OCI-LY7 (cell line): ENCODE measurements at regions not wholly inside any gene's neighbourhood (a gene's known extent, or its start where the extent isn't known, plus 50 kb on each side); places are given as distances from the start of the nearest gene placed in this dataset.

Experiments
- BruUV-seq: library from RNA; stranded (reverse); fragments of 400-500 nt; replicated peaks from 2 replicates; lab custom pipeline; 2021; lab: Mats Ljungman, UMichigan
- CTCF ChIA-PET: fragments of 300-600 bp; sonication (Branson Sonifier 250); formaldehyde crosslinking; loops from one replicate; lab custom pipeline; 2022; ENCODE audit warnings: antibody characterized with exemption; ENCODE audit not compliant: unreplicated experiment; lab: Charles Lee
- POLR2A ChIA-PET: fragments of 300-600 bp; sonication (Branson Sonifier 250); formaldehyde crosslinking; loops from one replicate; lab custom pipeline; 2022; ENCODE audit warnings: antibody characterized with exemption; lab: Charles Lee
- DNase-seq: peaks from one replicate; pipeline ENCODE4 v3.0.0-alpha.2; 2015; ENCODE audit warnings: low spot score
- H2AFZ ChIP-seq: fragments of 200-600 bp; sonication (generic), shearing (Covaris generic); 2 replicates; pipeline ENCODE4 v1.6.1; 2014; ENCODE audit warnings: mild to moderate bottlenecking, antibody characterized with exemption, low read length, moderate library complexity
- H3K27ac ChIP-seq: fragments of 200-600 bp; sonication (generic); 2 replicates; pipeline ENCODE4 v1.5.1; 2014; ENCODE audit warnings: mixed run types, low read depth, mild to moderate bottlenecking, moderate library complexity, low read length, inconsistent platforms; ENCODE audit not compliant: poor library complexity, severe bottlenecking
- H3K36me3 ChIP-seq: fragments of 200-600 bp; sonication (generic); 2 replicates; pipeline ENCODE4 v1.6.1; 2014; ENCODE audit warnings: mild to moderate bottlenecking, antibody characterized with exemption, low read length, moderate library complexity, mixed read lengths; ENCODE audit not compliant: insufficient read depth
- H3K4me1 ChIP-seq: fragments of 200-600 bp; sonication (generic); 2 replicates; pipeline ENCODE4 v1.5.1; 2014; ENCODE audit warnings: mild to moderate bottlenecking, low read length; ENCODE audit not compliant: insufficient read depth, poor library complexity, severe bottlenecking
- H3K4me2 ChIP-seq: fragments of 200-600 bp; sonication (generic); 2 replicates; pipeline ENCODE4 v1.6.1; 2014; ENCODE audit warnings: mild to moderate bottlenecking, low read length
- H3K4me3 ChIP-seq: fragments of 200-600 bp; sonication (generic); 2 replicates; pipeline ENCODE4 v1.5.1; 2014; ENCODE audit warnings: mild to moderate bottlenecking, low read depth, low read length; ENCODE audit not compliant: poor library complexity, severe bottlenecking
- H3K79me2 ChIP-seq: fragments of 200-600 bp; sonication (generic); 2 replicates; pipeline ENCODE4 v1.6.1; 2016; ENCODE audit warnings: low read depth, mild to moderate bottlenecking, low read length, moderate library complexity, mixed read lengths; ENCODE audit not compliant: insufficient read depth
- H3K9me2 ChIP-seq: fragments of 200-600 bp; sonication (generic); 2 replicates; pipeline ENCODE4 v1.6.1; 2016; ENCODE audit warnings: mild to moderate bottlenecking, low read length, mixed read lengths; ENCODE audit not compliant: insufficient read depth
- H3K9me3 ChIP-seq: fragments of 200-600 bp; sonication (generic); 2 replicates; pipeline ENCODE4 v1.6.1; 2014; ENCODE audit warnings: mild to moderate bottlenecking, mixed run types, low read length, mixed read lengths
- H4K20me1 ChIP-seq: fragments of 200-600 bp; sonication (generic); 2 replicates; pipeline ENCODE4 v1.6.1; 2014; ENCODE audit warnings: mild to moderate bottlenecking, antibody characterized with exemption, low read length, moderate library complexity, mixed read lengths; ENCODE audit not compliant: insufficient read depth
- EZH2phosphoT487 ChIP-seq: fragments of 200-600 bp; sonication (generic); IDR thresholded peaks from 2 replicates; pipeline ENCODE4 v1.6.1; 2018; ENCODE audit warnings: low read depth, borderline replicate concordance, mild to moderate bottlenecking, mixed run types, antibody characterized with exemption, low read length, moderate library complexity, mixed read lengths
- intact Hi-C: fragments of 100-400 bp; cut with micrococcal nuclease; formaldehyde crosslinking; loops from one replicate; pipeline ENCODE4 v1.10.0; 2022; ENCODE audit not compliant: unreplicated experiment
- TF ChIP-seq, protein P1 (sequence below): fragments of 200-600 bp; sonication (generic); conservative IDR thresholded peaks from 2 replicates; pipeline ENCODE4 v1.5.1; 2014; ENCODE audit warnings: mild to moderate bottlenecking, antibody characterized with exemption, low read length, moderate library complexity, mixed read lengths

DNA sequence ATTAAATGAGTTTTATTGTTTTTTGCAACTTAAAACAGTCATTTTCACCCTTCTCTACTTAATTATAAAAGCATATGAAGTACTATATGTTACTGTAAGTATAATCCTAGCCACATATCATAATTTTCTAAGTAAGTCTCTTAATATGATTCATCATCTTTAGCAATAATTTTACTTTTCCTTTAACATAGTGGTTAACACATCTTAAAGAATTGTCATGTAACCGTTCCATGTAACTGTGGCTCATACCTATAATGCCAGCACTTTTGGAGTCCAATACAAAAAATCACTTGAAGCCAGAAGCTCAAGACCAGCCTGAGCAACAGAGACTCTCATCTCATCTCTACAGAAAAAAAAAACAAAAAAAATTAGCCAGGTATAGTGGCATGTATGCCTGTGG, 260.6 kb upstream of the DUSP10 start:
- no peak for DNase-seq
- ChIA-PET CTCF (no interaction called here), POLR2A (no interaction called here)
- no peak overlapping the region for H3K4me2 ChIP-seq
- H4K20me1 ChIP-seq = no peaks in the 10 kb centered on the region
- H3K4me1 ChIP-seq = no peaks in the 10 kb centered on the region
- H2AFZ ChIP-seq = no peak overlapping the region
- H3K36me3 ChIP-seq = no peaks in the 10 kb centered on the region
- no peaks in the 10 kb centered on the region for H3K79me2 ChIP-seq
- H3K9me2 ChIP-seq = no peaks in the 10 kb centered on the region
- no peak for TF ChIP-seq EZH2phosphoT487
- TF ChIP-seq, protein P1, sequence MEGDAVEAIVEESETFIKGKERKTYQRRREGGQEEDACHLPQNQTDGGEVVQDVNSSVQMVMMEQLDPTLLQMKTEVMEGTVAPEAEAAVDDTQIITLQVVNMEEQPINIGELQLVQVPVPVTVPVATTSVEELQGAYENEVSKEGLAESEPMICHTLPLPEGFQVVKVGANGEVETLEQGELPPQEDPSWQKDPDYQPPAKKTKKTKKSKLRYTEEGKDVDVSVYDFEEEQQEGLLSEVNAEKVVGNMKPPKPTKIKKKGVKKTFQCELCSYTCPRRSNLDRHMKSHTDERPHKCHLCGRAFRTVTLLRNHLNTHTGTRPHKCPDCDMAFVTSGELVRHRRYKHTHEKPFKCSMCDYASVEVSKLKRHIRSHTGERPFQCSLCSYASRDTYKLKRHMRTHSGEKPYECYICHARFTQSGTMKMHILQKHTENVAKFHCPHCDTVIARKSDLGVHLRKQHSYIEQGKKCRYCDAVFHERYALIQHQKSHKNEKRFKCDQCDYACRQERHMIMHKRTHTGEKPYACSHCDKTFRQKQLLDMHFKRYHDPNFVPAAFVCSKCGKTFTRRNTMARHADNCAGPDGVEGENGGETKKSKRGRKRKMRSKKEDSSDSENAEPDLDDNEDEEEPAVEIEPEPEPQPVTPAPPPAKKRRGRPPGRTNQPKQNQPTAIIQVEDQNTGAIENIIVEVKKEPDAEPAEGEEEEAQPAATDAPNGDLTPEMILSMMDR = no peak
- H3K4me3 ChIP-seq = no peak overlapping the region
- no TSS peak for BruUV-seq
- intact Hi-C loops = no loop called here
- H3K9me3 ChIP-seq = no peaks in the 10 kb centered on the region
- H3K27ac ChIP-seq = no peak overlapping the region

- Histone ChIP-seq H3K4me3 (no peak overlapping the region), H3K4me2 (no peak overlapping the region), H3K9me3 (no peaks in the 10 kb centered on the region), H3K36me3 (no peaks in the 10 kb centered on the region), H2AFZ (no peak overlapping the region), H4K20me1 (no peaks in the 10 kb centered on the region), H3K27ac (no peak overlapping the region), H3K9me2 (no peaks in the 10 kb centered on the region), H3K4me1 (no peaks in the 10 kb centered on the region), H3K79me2 (no peaks in the 10 kb centered on the region)
- TF ChIP-seq, protein P1 = no peak
- TF ChIP-seq EZH2phosphoT487 = no peak
- intact Hi-C loops = no loop called here
- POLR2A ChIA-PET = no interaction called here
- no peak for DNase-seq
- no TSS peak for BruUV-seq
- CTCF ChIA-PET = no interaction called here
These were observed 258.2 kb upstream of the DUSP10 start for GRCh38 chr1:222000131-222000530.

- DNase-seq = no peak
- Histone ChIP-seq H3K4me3 (no peak overlapping the region), H3K36me3 (no peaks in the 10 kb centered on the region), H2AFZ (no peak overlapping the region), H3K9me2 (no peaks in the 10 kb centered on the region), H3K4me2 (no peak overlapping the region), H3K9me3 (no peaks in the 10 kb centered on the region), H4K20me1 (no peaks in the 10 kb centered on the region), H3K27ac (no peak overlapping the region), H3K79me2 (no peaks in the 10 kb centered on the region), H3K4me1 (no peaks in the 10 kb centered on the region)
- intact Hi-C loops = no loop called here
- TF ChIP-seq, protein P1 = no peak
- TF ChIP-seq EZH2phosphoT487 = no peak
- POLR2A ChIA-PET = no interaction called here
- BruUV-seq = no TSS peak
- CTCF ChIA-PET = no interaction called here
These were observed 256.9 kb upstream of the DUSP10 start for GRCh38 chr1:221998781-221999180.
